K562 (cell line): ENCODE measurements at regions not wholly inside any gene's neighbourhood (a gene's known extent, or its start where the extent isn't known, plus 50 kb on each side); places are given as distances from the start of the nearest gene placed in this dataset.

ENCODE experiments used
- TF ChIP-seq, protein P1 (sequence below): sonication (generic); formaldehyde crosslinking; IDR thresholded peaks from 2 replicates; pipeline ENCODE4 v1.8.0; 2023; ENCODE audit warnings: mild to moderate bottlenecking, missing genetic modification reagents
- TF ChIP-seq, protein P2 (sequence below), 2 experiments: fragments of 450-650 bp; IDR thresholded peaks; 2 replicates each; pipeline ENCODE4 v1.6.1; 2016; ENCODE audit warnings: mild to moderate bottlenecking in 2 of 2, borderline replicate concordance in 1 of 2, low read depth in 1 of 2, moderate library complexity in 1 of 2

DNA sequence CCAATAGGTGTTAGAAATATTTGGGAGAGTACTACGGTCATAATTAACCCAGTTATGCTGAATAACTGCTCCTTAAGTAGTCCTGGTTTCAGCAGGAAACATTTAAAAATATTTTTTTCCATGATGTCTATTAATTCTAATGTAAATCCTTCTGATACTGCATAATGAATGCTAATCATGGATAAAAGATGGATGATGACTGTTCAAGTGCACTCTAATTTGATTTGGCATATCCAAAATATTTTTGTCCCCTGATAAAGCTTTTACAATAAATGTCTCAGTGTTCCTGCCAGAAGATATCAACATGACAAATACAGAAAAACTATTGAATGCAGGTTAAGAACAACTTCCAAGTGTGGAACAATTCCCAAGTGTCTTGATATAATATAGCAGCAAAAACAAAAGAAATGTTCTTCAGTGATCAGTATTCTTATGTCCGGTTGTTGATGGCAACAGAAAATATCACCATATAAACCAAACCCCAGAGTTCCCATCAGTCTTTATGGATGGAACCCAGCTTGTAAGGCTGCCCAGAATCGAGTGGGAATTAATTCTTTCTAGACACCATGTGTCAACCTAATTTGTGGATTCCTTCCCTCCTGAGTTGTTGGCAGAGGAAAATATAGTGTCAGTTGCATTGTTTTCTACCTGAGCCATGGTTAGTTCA lies 205.4 kb upstream of the GK2 start (continued):
- TF ChIP-seq, protein P1, sequence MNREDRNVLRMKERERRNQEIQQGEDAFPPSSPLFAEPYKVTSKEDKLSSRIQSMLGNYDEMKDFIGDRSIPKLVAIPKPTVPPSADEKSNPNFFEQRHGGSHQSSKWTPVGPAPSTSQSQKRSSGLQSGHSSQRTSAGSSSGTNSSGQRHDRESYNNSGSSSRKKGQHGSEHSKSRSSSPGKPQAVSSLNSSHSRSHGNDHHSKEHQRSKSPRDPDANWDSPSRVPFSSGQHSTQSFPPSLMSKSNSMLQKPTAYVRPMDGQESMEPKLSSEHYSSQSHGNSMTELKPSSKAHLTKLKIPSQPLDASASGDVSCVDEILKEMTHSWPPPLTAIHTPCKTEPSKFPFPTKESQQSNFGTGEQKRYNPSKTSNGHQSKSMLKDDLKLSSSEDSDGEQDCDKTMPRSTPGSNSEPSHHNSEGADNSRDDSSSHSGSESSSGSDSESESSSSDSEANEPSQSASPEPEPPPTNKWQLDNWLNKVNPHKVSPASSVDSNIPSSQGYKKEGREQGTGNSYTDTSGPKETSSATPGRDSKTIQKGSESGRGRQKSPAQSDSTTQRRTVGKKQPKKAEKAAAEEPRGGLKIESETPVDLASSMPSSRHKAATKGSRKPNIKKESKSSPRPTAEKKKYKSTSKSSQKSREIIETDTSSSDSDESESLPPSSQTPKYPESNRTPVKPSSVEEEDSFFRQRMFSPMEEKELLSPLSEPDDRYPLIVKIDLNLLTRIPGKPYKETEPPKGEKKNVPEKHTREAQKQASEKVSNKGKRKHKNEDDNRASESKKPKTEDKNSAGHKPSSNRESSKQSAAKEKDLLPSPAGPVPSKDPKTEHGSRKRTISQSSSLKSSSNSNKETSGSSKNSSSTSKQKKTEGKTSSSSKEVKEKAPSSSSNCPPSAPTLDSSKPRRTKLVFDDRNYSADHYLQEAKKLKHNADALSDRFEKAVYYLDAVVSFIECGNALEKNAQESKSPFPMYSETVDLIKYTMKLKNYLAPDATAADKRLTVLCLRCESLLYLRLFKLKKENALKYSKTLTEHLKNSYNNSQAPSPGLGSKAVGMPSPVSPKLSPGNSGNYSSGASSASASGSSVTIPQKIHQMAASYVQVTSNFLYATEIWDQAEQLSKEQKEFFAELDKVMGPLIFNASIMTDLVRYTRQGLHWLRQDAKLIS (CRISPR knock-in tag) = no peak
- TF ChIP-seq, protein P2, sequence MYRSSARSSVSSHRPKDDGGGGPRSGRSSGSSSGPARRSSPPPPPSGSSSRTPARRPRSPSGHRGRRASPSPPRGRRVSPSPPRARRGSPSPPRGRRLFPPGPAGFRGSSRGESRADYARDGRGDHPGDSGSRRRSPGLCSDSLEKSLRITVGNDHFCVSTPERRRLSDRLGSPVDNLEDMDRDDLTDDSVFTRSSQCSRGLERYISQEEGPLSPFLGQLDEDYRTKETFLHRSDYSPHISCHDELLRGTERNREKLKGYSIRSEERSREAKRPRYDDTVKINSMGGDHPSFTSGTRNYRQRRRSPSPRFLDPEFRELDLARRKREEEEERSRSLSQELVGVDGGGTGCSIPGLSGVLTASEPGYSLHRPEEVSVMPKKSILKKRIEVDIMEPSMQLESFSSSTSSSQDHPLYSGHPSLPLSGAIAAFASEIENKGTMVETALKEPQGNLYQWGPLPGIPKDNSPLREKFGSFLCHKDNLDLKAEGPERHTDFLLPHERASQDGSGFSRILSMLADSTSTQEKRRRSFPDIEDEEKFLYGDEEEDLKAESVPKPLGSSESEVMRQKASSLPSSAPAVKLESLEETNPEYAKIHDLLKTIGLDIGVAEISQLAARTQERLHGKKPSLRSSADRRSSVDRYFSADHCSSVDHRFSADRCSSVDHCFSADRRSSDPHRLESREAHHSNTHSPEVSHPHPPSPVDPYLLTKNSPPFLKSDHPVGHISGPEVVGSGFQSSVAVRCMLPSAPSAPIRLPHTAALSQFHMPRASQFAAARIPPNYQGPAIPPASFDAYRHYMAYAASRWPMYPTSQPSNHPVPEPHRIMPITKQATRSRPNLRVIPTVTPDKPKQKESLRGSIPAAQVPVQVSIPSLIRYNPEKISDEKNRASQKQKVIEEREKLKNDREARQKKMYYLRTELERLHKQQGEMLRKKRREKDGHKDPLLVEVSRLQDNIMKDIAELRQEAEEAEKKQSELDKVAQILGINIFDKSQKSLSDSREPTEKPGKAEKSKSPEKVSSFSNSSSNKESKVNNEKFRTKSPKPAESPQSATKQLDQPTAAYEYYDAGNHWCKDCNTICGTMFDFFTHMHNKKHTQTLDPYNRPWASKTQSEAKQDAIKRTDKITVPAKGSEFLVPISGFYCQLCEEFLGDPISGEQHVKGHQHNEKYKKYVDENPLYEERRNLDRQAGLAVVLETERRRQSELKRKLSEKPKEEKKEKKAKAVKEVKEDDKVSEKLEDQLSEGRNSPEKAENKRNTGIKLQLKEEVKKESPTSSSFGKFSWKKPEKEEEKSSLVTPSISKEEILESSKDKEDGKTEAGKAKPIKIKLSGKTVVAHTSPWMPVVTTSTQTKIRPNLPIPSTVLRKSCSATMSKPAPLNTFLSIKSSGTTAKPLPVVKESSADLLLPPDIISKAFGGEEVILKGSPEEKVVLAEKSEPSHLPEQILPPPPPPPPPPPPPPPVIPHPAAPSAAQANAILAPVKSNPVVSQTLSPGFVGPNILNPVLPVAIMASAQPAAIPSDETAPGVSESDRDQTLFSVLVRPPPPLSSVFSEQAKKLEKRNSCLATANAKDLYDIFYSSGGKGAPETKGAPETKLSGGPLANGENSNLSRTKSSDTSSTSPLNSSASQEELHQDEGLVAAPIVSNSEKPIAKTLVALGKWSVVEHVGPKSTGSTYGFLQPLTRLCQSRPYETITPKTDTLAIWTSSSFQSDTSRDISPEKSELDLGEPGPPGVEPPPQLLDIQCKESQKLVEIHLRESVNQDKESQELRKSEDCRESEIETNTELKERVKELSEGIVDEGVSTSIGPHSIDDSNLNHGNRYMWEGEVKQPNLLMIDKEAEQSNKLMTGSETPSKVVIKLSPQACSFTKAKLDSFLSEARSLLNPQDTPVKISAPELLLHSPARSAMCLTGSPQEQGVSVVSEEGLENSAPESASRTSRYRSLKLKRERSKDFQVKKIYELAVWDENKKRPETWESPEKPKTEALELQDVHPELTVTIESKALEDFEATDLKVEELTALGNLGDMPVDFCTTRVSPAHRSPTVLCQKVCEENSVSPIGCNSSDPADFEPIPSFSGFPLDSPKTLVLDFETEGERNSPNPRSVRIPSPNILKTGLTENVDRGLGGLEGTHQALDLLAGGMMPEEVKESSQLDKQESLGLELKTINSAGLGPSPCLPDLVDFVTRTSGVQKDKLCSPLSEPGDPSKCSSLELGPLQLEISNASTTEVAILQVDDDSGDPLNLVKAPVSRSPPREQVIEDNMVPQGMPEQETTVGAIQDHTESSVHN (IDR thresholded peaks at IDR 0.05; ENCODE audit: borderline replicate concordance in 1 of 2, low read depth in 1 of 2) = no peak
